Erythroblast (primary cell): ENCODE measurements at regions not wholly inside any gene's neighbourhood (a gene's known extent, or its start where the extent isn't known, plus 50 kb on each side); places are given as distances from the start of the nearest gene placed in this dataset.

ENCODE experiments used
- GATA1 ChIP-seq: IDR thresholded peaks from 2 replicates; pipeline ENCODE4 v1.6.1; 2011; ENCODE audit warnings: low read depth, mild to moderate bottlenecking, control low read depth, low read length, moderate library complexity
- POLR2A ChIP-seq: IDR thresholded peaks from 2 replicates; pipeline ENCODE4 v1.6.1; 2011; ENCODE audit warnings: mild to moderate bottlenecking, low read length

GRCh38 chr12:90630006-90630405 lies 325.0 kb downstream of the CCER1 start:
- no peak for TF ChIP-seq POLR2A
- no peak for TF ChIP-seq GATA1
